ENCODE measurements at regions not wholly inside any gene's neighbourhood (a gene's known extent, or its start where the extent isn't known, plus 50 kb on each side); places are given as distances from the start of the nearest gene placed in this dataset.

GRCh38 chr4:97370568-97370967, 772.7 kb downstream of the STPG2 start:
- DNase-seq (ENCODE audit: low spot score): no peak
- Histone ChIP-seq H3K4me3 (no peak overlapping the region), H3K27ac (no peak overlapping the region)
- no peak for TF ChIP-seq CTCF (IDR thresholded peaks at IDR 0.05)

- DNase-seq (ENCODE audit: low spot score): no peak
- Histone ChIP-seq H3K4me3 (no peak overlapping the region), H3K27ac (no peak overlapping the region)
- no peak for TF ChIP-seq CTCF (IDR thresholded peaks at IDR 0.05)
Measured at GRCh38 chr4:97374526-97374925, 768.8 kb downstream of the STPG2 start.

- Histone ChIP-seq H3K27ac (no peak overlapping the region), H3K4me3 (no peak overlapping the region)
- DNase-seq (ENCODE audit: low spot score): no peak
- TF ChIP-seq CTCF (IDR thresholded peaks at IDR 0.05): no peak
Measured at GRCh38 chr4:97386969-97387368, 756.3 kb downstream of the STPG2 start.

DNA sequence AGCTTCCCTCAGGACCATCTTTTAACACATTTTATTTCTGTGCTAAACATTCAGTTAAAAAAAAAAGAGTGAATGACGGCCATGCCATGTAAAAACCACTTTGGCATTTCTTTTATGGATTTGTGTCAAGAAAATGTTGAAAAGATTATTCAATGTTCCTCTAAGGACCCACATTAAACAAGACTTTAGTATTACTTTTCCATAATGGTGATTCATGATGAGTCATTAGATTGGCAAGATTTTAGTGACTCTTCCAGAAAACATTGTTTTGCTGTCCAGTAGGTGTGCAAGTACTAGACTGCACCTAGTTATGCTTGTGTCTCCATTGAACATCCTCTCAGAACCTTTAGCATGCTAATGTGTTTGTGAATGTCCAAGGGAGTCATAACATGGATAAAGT, 748.6 kb downstream of the STPG2 start:
- Histone ChIP-seq H3K4me3 (no peak overlapping the region), H3K27ac (no peak overlapping the region)
- DNase-seq (ENCODE audit: low spot score): no peak
- TF ChIP-seq CTCF (IDR thresholded peaks at IDR 0.05): no peak

- DNase-seq (ENCODE audit: low spot score): no peak
- TF ChIP-seq CTCF (IDR thresholded peaks at IDR 0.05): no peak
- H3K4me3 ChIP-seq: no peak overlapping the region
- H3K27ac ChIP-seq: no peak overlapping the region
Measured at GRCh38 chr4:97396097-97396496, 747.2 kb downstream of the STPG2 start.

DNA sequence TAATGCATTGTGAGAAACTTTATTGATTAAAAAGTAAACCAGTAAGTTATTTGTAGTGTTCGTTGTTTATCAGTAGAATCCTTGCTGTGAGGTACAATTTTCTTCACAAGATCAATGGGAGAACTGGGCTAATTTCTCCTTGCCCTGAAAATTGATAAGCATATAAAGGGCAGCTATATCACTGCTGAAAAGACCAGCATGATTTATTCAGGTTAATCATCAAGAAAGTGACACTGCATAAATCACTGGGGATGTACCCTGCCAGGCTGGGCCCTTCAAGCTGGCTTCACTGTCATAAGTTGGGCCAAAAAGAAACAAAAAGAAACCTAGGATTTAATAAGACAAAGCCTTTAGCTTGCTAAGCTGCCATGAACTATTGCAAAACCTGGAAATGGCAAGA, 746.7 kb downstream of the STPG2 start:
- Histone ChIP-seq H3K4me3 (no peak overlapping the region), H3K27ac (no peak overlapping the region)
- DNase-seq (ENCODE audit: low spot score): no peak
- no peak for TF ChIP-seq CTCF (IDR thresholded peaks at IDR 0.05)

DNA sequence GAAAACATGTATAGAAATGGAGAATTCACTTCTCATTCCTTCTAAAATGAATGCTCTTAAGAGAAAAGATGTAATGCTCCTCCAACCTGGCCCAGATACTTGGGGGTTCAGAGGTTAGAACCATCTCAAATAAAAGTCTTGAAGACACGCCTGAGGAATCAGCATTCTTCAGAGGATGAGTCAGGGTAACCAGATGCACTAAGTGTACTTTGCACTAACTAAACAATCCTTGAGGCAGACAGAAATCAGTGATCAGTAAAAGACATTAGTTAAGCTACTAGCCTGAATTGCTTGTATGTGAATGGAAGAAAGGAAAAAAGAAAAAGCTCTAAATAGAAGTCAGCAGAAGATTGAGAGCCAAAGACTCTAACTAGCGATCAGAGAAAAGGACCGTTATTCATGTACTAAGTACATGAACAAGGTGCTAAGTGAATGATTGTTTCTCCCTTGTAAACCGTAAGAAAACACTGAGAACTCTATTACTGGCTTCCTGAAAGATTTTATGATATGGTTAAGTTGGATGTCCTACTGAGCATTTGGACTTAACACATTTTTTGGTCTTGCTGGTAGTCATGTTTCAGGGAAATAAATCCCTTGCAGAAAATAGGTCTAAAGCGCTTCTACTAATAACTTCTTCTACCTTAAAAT, 738.3 kb downstream of the STPG2 start:
- no peak for DNase-seq (ENCODE audit: low spot score)

More for the DNA sequence above, 738.3 kb downstream of the STPG2 start:
- H3K4me3 ChIP-seq: no peak overlapping the region
- no peak for TF ChIP-seq CTCF (IDR thresholded peaks at IDR 0.05)
- no peak overlapping the region for H3K27ac ChIP-seq

Measured in coronary artery (tissue), 2 donors.